RWPE2 (cell line): ENCODE measurements at regions not wholly inside any gene's neighbourhood (a gene's known extent, or its start where the extent isn't known, plus 50 kb on each side); places are given as distances from the start of the nearest gene placed in this dataset.

ENCODE experiments used
- ATAC-seq: fragments of 200-7000 bp; cut with Tn5 transposase; 3 replicates; pipeline ENCODE4 v1.9.1; 2021; ENCODE audit warnings: low read depth
- DNase-seq: peaks from one replicate; pipeline ENCODE4 v3.0.0-alpha.2; 2020; ENCODE audit warnings: low spot score
- H3K27ac ChIP-seq: fragments of 450-650 bp; 2 replicates; pipeline ENCODE4 v1.5.1; 2017; ENCODE audit warnings: mild to moderate bottlenecking; ENCODE audit not compliant: poor library complexity, severe bottlenecking
- H3K27me3 ChIP-seq: fragments of 250-450 bp; sonication (Bioruptor Pico); 2 replicates; pipeline ENCODE4 v1.5.1; 2021; ENCODE audit warnings: mild to moderate bottlenecking, moderate library complexity; ENCODE audit not compliant: insufficient read depth, poor library complexity, severe bottlenecking
- H3K36me3 ChIP-seq: fragments of 250-450 bp; sonication (Bioruptor Pico); 2 replicates; pipeline ENCODE4 v1.5.1; 2020; ENCODE audit warnings: low read depth, mild to moderate bottlenecking, moderate library complexity
- H3K4me1 ChIP-seq: fragments of 250-450 bp; sonication (Bioruptor Pico); 2 replicates; pipeline ENCODE4 v1.5.1; 2021; ENCODE audit warnings: mild to moderate bottlenecking, moderate library complexity; ENCODE audit not compliant: insufficient read depth, poor library complexity, severe bottlenecking
- H3K4me3 ChIP-seq: fragments of 250-450 bp; sonication (Bioruptor Pico); 2 replicates; pipeline ENCODE4 v1.5.1; 2021; ENCODE audit warnings: mild to moderate bottlenecking, moderate library complexity; ENCODE audit not compliant: severe bottlenecking
- H3K9me3 ChIP-seq: fragments of 250-450 bp; sonication (Bioruptor Pico); 2 replicates; pipeline ENCODE4 v1.5.1; 2021; ENCODE audit warnings: mild to moderate bottlenecking, moderate library complexity; ENCODE audit not compliant: severe bottlenecking
- CTCF ChIP-seq: fragments of 450-650 bp; IDR thresholded peaks from one replicate; pipeline ENCODE4 v1.5.1; 2017; ENCODE audit warnings: mild to moderate bottlenecking, moderate library complexity; ENCODE audit not compliant: poor library complexity, severe bottlenecking

GRCh38 chr6:51360287-51360686 lies 541.6 kb downstream of the TFAP2B start:
- no peaks in the 10 kb centered on the region for H3K27me3 ChIP-seq
- no peaks in the 10 kb centered on the region for H3K4me1 ChIP-seq
- no peak for DNase-seq
- H3K36me3 ChIP-seq = no peaks in the 10 kb centered on the region
- H3K9me3 ChIP-seq = no peaks in the 10 kb centered on the region
- no peak for ATAC-seq
- no peak overlapping the region for H3K4me3 ChIP-seq
- H3K27ac ChIP-seq = no peak overlapping the region
- TF ChIP-seq CTCF = no peak

- H3K4me1 ChIP-seq = no peaks in the 10 kb centered on the region
- ATAC-seq = no peak
Observed at GRCh38 chr6:51365566-51365965, 546.9 kb downstream of the TFAP2B start.

GRCh38 chr6:51369485-51369884 lies 550.8 kb downstream of the TFAP2B start:
- Histone ChIP-seq H3K36me3 (no peaks in the 10 kb centered on the region), H3K4me1 (no peaks in the 10 kb centered on the region), H3K27ac (no peak overlapping the region), H3K4me3 (no peak overlapping the region), H3K27me3 (no peaks in the 10 kb centered on the region), H3K9me3 (no peaks in the 10 kb centered on the region)
- no peak for DNase-seq
- TF ChIP-seq CTCF = no peak
- ATAC-seq = no peak

More at GRCh38 chr6:51365566-51365965, 546.9 kb downstream of the TFAP2B start:
- Histone ChIP-seq H3K36me3 (no peaks in the 10 kb centered on the region), H3K27me3 (no peaks in the 10 kb centered on the region), H3K4me3 (no peak overlapping the region), H3K9me3 (no peaks in the 10 kb centered on the region), H3K27ac (no peak overlapping the region)
- no peak for DNase-seq
- no peak for TF ChIP-seq CTCF

- ATAC-seq = no peak
- TF ChIP-seq CTCF = no peak
- Histone ChIP-seq H3K27ac (no peak overlapping the region), H3K27me3 (no peaks in the 10 kb centered on the region), H3K4me1 (no peaks in the 10 kb centered on the region), H3K4me3 (no peak overlapping the region), H3K36me3 (no peaks in the 10 kb centered on the region), H3K9me3 (no peaks in the 10 kb centered on the region)
- DNase-seq = no peak
Observed at GRCh38 chr6:51382847-51383246, 564.2 kb downstream of the TFAP2B start.

- no peak for TF ChIP-seq CTCF
- Histone ChIP-seq H3K27ac (no peak overlapping the region), H3K4me1 (no peaks in the 10 kb centered on the region), H3K36me3 (no peaks in the 10 kb centered on the region), H3K27me3 (no peaks in the 10 kb centered on the region), H3K4me3 (no peak overlapping the region), H3K9me3 (no peaks in the 10 kb centered on the region)
- no peak for DNase-seq
- no peak for ATAC-seq
Observed at GRCh38 chr6:51384736-51385135, 566.1 kb downstream of the TFAP2B start.
